H1 (cell line): ENCODE measurements at regions not wholly inside any gene's neighbourhood (a gene's known extent, or its start where the extent isn't known, plus 50 kb on each side); places are given as distances from the start of the nearest gene placed in this dataset.

Experiments used
- CEBPB ChIP-seq: IDR thresholded peaks from 2 replicates; pipeline ENCODE4 v1.6.1; 2012; ENCODE audit warnings: low read depth, low read length
- CTCF ChIP-seq, 3 experiments: IDR thresholded peaks; 1 replicate in 2 of 3; 2 replicates in 1 of 3; pipeline versions ENCODE4 v1.5.1 to v1.6.1; 2011; ENCODE audit warnings: low read length in 3 of 3, mild to moderate bottlenecking in 3 of 3, inconsistent platforms in 2 of 3, low read depth in 1 of 3, moderate library complexity in 1 of 3; ENCODE audit not compliant: insufficient read depth in 1 of 3; ENCODE audit errors: control extremely low read depth in 1 of 3
- EGR1 ChIP-seq: IDR thresholded peaks from 2 replicates; pipeline ENCODE4 v1.6.1; 2011; ENCODE audit warnings: low read depth, low read length, borderline replicate concordance
- EP300 ChIP-seq, 2 experiments: IDR thresholded peaks; 1 replicate in 1 of 2; 2 replicates in 1 of 2; pipeline ENCODE4 v1.6.1; 2011 to 2012; ENCODE audit warnings: low read depth in 2 of 2, low read length in 2 of 2, mild to moderate bottlenecking in 2 of 2, borderline replicate concordance in 1 of 2, inconsistent platforms in 1 of 2, moderate library complexity in 1 of 2
- FOSL1 ChIP-seq: IDR thresholded peaks from 2 replicates; pipeline ENCODE4 v1.6.1; 2011; ENCODE audit warnings: mild to moderate bottlenecking, low read depth, low read length, moderate library complexity; ENCODE audit not compliant: insufficient read depth
- HDAC6 ChIP-seq: IDR thresholded peaks from one replicate; pipeline ENCODE4 v1.7.1; 2012; ENCODE audit warnings: low read depth, mild to moderate bottlenecking, inconsistent platforms, low read length, moderate library complexity
- SP2 ChIP-seq: IDR thresholded peaks from 2 replicates; pipeline ENCODE4 v1.6.1; 2012; ENCODE audit warnings: mild to moderate bottlenecking, low read length, inconsistent platforms
- TBP ChIP-seq: IDR thresholded peaks from 2 replicates; pipeline ENCODE4 v1.6.1; 2011; ENCODE audit warnings: low read depth, low read length, improper control_type of control experiment
- YY1 ChIP-seq: IDR thresholded peaks from 2 replicates; pipeline ENCODE4 v1.6.1; 2011; ENCODE audit warnings: low read depth, mild to moderate bottlenecking, low read length

- TF ChIP-seq SP2 (no peak), HDAC6 (no peak), CTCF (IDR thresholded peaks at IDR 0.05; ENCODE audit: control extremely low read depth in 1 of 3, insufficient read depth in 1 of 3, low read depth in 1 of 3, low read length in 3 of 3) (no peak), CEBPB (no peak), EP300 (IDR thresholded peaks at IDR 0.05; ENCODE audit: borderline replicate concordance in 1 of 2, low read depth in 2 of 2, low read length in 2 of 2) (no peak), TBP (no peak), YY1 (no peak), EGR1 (no peak), FOSL1 (no peak)
Measured at GRCh38 chr21:35402061-35402460, 353.0 kb upstream of the RUNX1 start.
